Fibroblast of skin of back (primary cell): ENCODE measurements at regions not wholly inside any gene's neighbourhood (a gene's known extent, or its start where the extent isn't known, plus 50 kb on each side); places are given as distances from the start of the nearest gene placed in this dataset.
"Not testable (repeated sequence)": the region's sequence is repeated elsewhere in the genome, so short reads cannot be mapped to it uniquely, and the experiment has no call there.

ENCODE experiments used
- DNase-seq: peaks from one replicate; pipeline ENCODE4 v3.0.0-alpha.2; 2013

DNA sequence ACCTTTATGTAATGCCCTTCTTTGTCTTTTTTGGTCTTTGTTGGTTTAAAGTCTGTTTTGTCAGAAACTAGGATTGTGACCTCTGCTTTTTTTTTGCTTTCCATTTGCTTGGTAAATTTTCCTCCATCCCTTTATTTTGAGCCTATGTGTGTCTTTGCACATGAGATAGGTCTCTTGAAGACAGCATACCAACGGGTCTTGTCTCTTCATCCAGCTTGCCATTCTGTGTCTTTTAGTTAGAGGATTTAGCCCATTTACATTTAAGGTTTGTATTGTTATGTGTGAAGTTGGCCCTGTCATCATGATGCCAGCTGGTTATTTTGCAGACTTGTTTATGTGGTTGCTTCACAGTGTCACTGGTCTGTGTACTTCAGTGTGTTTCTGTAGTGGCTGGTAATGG lies 91.6 kb upstream of the NR3C2 start:
- not testable (repeated sequence) for DNase-seq

GRCh38 chr4:148530114-148530513 lies 87.9 kb upstream of the NR3C2 start:
- no peak for DNase-seq

- no peak for DNase-seq
These were observed 85.4 kb upstream of the NR3C2 start for GRCh38 chr4:148527571-148527970.

- DNase-seq: no peak
These were observed 80.8 kb upstream of the NR3C2 start for GRCh38 chr4:148522995-148523394.

GRCh38 chr4:148515248-148515647 lies 73.0 kb upstream of the NR3C2 start:
- peak; percentile 44 for DNase-seq

DNA sequence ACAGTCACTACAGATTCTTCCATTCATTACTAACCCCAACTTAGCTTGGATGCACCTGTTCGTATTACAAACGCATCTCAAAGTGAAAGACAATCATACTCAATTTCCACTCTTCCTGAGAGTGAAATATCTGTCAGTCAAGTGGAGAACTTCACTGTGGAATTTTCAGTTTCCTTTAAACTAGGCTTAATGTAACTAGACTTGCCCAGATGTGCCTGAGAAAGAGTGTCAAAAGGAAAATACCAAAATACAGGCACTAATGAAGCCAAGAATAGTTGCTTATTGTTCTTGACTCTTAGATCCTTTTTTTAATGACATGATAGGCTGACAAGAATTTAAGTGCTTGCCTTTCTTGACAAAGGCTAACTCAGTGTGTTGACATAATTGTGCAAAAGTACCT lies 72.4 kb upstream of the NR3C2 start:
- no peak for DNase-seq

DNA sequence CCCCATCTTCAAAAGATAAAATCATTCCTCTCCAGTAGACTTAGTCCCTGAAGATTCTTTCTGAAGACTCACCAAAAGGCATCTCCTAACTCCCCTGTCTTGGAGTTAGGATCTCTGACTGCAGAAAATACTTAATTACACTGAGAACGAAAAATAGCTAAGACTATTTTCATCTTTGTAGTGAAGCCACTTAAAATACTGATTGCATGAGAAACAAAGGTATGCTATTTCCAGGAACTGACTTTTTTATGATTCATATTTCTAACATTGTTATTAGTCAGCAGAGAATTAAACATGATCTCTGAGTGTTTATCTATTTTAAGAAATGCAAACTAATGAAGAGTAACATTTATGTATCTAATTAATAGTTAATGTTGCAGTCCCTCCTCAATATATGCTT lies 71.8 kb upstream of the NR3C2 start:
- peak; percentile 1 for DNase-seq

GRCh38 chr4:148510211-148510610 lies 68.0 kb upstream of the NR3C2 start:
- DNase-seq: no peak

- DNase-seq: no peak
These were observed 61.5 kb upstream of the NR3C2 start for GRCh38 chr4:148503681-148504080.

- DNase-seq: no peak
These were observed 55.0 kb upstream of the NR3C2 start for GRCh38 chr4:148497258-148497657.

GRCh38 chr4:148495463-148495862 lies 53.2 kb upstream of the NR3C2 start:
- DNase-seq: no peak
